ENCODE measurements at regions not wholly inside any gene's neighbourhood (a gene's known extent, or its start where the extent isn't known, plus 50 kb on each side); places are given as distances from the start of the nearest gene placed in this dataset.

DNA sequence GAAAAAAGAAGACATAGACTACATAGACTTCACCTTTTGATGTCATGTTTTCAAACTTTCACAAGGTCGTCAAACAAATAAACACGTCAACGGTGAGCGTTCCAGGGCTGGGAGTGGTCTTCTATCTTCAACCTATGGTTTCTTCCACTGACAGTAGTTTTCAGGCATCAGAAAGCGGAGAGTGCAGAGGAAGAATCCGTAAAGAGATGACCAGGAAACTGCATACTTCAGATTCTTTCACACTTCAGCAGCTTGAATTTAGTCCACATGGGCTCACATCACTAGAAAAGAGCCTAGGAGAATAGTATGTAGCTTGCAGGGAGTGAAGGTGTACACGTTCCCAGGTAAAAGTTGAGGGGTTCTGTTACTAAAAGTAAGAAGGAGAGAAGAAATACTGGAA, 58.5 kb downstream of the NPY1R start:
- no peak for TF ChIP-seq EZH2 (IDR thresholded peaks at IDR 0.05; ENCODE audit: borderline replicate concordance, low read length)
- no peak for TF ChIP-seq CTCF (IDR thresholded peaks at IDR 0.05; ENCODE audit: low read length)
- Histone ChIP-seq H3K36me3 (ENCODE audit: insufficient read depth, low read length) (no peaks in the 10 kb centered on the region), H3K9ac (ENCODE audit: low read length) (no peak overlapping the region), H4K20me1 (ENCODE audit: insufficient read depth, low read length) (no peaks in the 10 kb centered on the region), H3F3A (ENCODE audit: insufficient read depth, low read length) (no peaks in the 10 kb centered on the region), H3K27ac (ENCODE audit: low read depth, low read length, poor library complexity, severe bottlenecking) (no peak overlapping the region), H3K9me2 (ENCODE audit: low read depth, low read length) (no peaks in the 10 kb centered on the region), H3K4me2 (ENCODE audit: low read length) (no peak overlapping the region), H3K4me3 (ENCODE audit: low read depth, low read length, poor library complexity, severe bottlenecking) (no peak overlapping the region), H3K27me3 (ENCODE audit: insufficient read depth, low read length) (no peaks in the 10 kb centered on the region), H3K4me1 (ENCODE audit: insufficient read depth, low read length, severe bottlenecking) (no peaks in the 10 kb centered on the region), H3K9me3 (ENCODE audit: low read length) (no peaks in the 10 kb centered on the region), H3K79me2 (ENCODE audit: insufficient read depth, low read length) (no peaks in the 10 kb centered on the region), H2AFZ (ENCODE audit: low read length) (no peak overlapping the region)

GRCh38 chr4:163273203-163273602, 59.2 kb downstream of the NPY1R start:
- Histone ChIP-seq H3K9me3 (ENCODE audit: low read length) (no peaks in the 10 kb centered on the region), H3K9ac (ENCODE audit: low read length) (no peak overlapping the region), H3K79me2 (ENCODE audit: insufficient read depth, low read length) (no peaks in the 10 kb centered on the region), H2AFZ (ENCODE audit: low read length) (no peak overlapping the region), H3K36me3 (ENCODE audit: insufficient read depth, low read length) (no peaks in the 10 kb centered on the region), H3K4me1 (ENCODE audit: insufficient read depth, low read length, severe bottlenecking) (no peaks in the 10 kb centered on the region), H3K4me3 (ENCODE audit: low read depth, low read length, poor library complexity, severe bottlenecking) (no peak overlapping the region), H3K27ac (ENCODE audit: low read depth, low read length, poor library complexity, severe bottlenecking) (no peak overlapping the region), H3F3A (ENCODE audit: insufficient read depth, low read length) (no peaks in the 10 kb centered on the region), H4K20me1 (ENCODE audit: insufficient read depth, low read length) (no peaks in the 10 kb centered on the region), H3K27me3 (ENCODE audit: insufficient read depth, low read length) (no peaks in the 10 kb centered on the region), H3K4me2 (ENCODE audit: low read length) (no peak overlapping the region), H3K9me2 (ENCODE audit: low read depth, low read length) (no peaks in the 10 kb centered on the region)
- TF ChIP-seq CTCF (IDR thresholded peaks at IDR 0.05; ENCODE audit: low read length) (no peak), EZH2 (IDR thresholded peaks at IDR 0.05; ENCODE audit: borderline replicate concordance, low read length) (no peak)

- Histone ChIP-seq H3K4me3 (ENCODE audit: low read depth, low read length, poor library complexity, severe bottlenecking) (no peak overlapping the region), H3K4me2 (ENCODE audit: low read length) (no peak overlapping the region), H3K9me3 (ENCODE audit: low read length) (no peaks in the 10 kb centered on the region), H3K79me2 (ENCODE audit: insufficient read depth, low read length) (no peaks in the 10 kb centered on the region), H3K27ac (ENCODE audit: low read depth, low read length, poor library complexity, severe bottlenecking) (no peak overlapping the region), H3K36me3 (ENCODE audit: insufficient read depth, low read length) (no peaks in the 10 kb centered on the region), H4K20me1 (ENCODE audit: insufficient read depth, low read length) (no peaks in the 10 kb centered on the region), H3K9ac (ENCODE audit: low read length) (no peak overlapping the region), H2AFZ (ENCODE audit: low read length) (no peak overlapping the region), H3K4me1 (ENCODE audit: insufficient read depth, low read length, severe bottlenecking) (no peaks in the 10 kb centered on the region), H3K9me2 (ENCODE audit: low read depth, low read length) (no peaks in the 10 kb centered on the region), H3K27me3 (ENCODE audit: insufficient read depth, low read length) (no peaks in the 10 kb centered on the region), H3F3A (ENCODE audit: insufficient read depth, low read length) (no peaks in the 10 kb centered on the region)
- TF ChIP-seq EZH2 (IDR thresholded peaks at IDR 0.05; ENCODE audit: borderline replicate concordance, low read length) (no peak), CTCF (IDR thresholded peaks at IDR 0.05; ENCODE audit: low read length) (no peak)
Measured at GRCh38 chr4:163271555-163272127, 60.8 kb downstream of the NPY1R start.

Data from OCI-LY1 (cell line).